ENCODE measurements at regions not wholly inside any gene's neighbourhood (a gene's known extent, or its start where the extent isn't known, plus 50 kb on each side); places are given as distances from the start of the nearest gene placed in this dataset.

- FAIRE-seq = no peak
Measured at GRCh38 chr4:149931431-149931830, 115.8 kb upstream of the IQCM start.

DNA sequence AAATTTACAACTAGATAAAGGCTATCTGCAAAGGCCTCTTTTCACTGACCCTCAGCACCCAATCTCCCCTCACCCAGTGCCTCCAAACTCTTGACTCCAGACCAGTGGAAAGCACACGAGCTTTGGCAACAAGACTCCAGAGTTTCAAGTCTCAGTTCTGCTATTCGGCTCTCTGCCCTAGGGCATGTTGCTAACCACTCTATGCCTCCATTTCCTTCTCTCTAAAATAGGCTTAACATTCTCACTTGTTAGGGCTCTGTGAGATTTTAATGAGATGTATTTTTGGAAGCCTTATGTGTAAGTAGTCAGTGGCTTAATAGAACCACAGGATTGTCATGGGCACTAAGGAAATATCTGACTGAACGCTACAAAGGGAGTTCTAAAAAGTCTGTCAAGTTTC, 116.5 kb upstream of the IQCM start:
- FAIRE-seq = no peak

GRCh38 chr4:149933120-149933519, 117.5 kb upstream of the IQCM start:
- no peak for FAIRE-seq

DNA sequence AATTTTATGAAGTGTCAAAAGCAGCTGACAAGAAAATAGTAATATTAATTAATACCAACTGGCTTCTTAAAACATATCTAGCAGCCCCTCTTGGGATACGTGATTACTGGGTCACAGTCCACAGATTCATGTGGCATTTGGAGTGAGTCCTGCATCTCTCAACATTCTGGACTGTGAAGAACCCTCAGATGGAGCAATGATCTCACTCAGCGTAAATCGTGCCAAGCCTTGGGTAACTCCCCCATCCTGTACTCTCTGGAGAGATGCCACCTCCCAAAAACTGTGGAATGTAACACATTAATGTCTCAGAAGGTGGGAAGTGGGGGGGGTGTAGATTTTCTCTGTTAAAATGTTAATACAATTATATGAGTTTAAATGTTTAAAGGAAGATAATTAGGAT, 118.2 kb upstream of the IQCM start:
- FAIRE-seq = no peak

- FAIRE-seq = no peak
Measured at GRCh38 chr4:149949381-149949780, 128.9 kb upstream of the DCLK2 start.

DNA sequence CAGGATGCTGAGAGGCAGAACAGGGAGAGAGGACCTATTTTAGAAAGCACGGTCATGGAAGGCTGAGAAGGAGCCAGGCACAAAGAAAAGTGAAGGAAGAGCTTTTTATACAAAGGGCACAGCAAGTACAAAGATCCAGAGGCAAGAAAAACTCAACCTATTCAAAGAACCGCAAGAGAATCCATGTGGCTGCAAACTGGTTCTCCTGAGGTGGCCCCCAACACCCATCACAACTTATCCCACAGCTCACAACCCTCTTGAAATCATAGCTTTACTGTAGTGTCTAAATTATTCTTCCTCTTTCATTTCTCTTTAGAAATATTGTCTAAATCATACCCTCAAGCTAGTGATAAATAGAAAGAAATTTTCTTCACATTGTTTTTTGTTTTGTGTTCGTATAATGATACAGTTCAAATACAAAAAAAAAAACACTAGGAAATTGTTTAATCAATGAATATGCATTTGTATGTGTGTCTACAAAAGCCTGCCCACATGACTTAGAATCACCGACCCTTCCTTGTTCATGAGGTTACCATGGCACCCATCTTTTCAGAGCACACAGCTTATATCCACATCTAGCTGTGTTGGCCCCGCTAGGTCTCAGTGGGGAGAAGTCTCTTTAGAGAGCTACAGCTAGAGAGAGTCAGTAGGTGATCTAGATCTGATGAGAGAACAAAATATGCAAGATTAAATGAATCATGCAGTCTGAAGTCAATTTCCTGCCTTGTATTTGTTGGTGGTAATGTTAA, 126.9 kb upstream of the DCLK2 start:
- no peak for FAIRE-seq

- FAIRE-seq = no peak
Measured at GRCh38 chr4:149952101-149952500, 126.1 kb upstream of the DCLK2 start.

- FAIRE-seq = no peak
Measured at GRCh38 chr4:149952716-149953115, 125.5 kb upstream of the DCLK2 start.

DNA sequence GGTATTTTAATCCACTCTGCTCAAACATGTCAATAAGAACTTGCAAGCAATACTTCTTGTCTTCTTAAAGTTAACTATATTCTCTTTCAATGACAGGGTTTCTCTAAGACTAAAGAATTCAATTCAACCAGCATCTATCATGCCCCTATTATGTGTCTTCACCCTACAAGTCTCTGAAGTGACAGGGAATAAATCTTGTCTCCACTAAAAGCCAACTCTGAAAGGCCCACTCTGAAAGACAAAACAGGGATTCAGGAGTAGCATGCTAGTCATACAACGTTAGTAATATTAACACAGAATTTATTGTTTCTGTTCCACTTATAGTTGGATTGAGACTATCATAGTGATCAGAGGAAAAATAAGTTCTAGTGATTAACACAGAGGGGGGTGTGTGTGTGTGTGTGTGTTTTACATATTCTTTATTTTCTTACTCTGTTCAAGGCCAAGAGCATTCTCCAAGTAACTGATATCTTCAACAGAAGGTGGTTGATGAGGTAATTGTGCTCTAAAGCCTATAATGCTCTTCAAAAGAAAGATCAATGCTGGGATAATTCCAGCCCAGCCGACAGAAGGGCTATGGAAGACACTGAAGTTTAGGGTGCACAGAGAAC, 122.4 kb upstream of the DCLK2 start:
- FAIRE-seq = no peak

- FAIRE-seq = no peak
Measured at GRCh38 chr4:149956678-149957077, 121.6 kb upstream of the DCLK2 start.

DNA sequence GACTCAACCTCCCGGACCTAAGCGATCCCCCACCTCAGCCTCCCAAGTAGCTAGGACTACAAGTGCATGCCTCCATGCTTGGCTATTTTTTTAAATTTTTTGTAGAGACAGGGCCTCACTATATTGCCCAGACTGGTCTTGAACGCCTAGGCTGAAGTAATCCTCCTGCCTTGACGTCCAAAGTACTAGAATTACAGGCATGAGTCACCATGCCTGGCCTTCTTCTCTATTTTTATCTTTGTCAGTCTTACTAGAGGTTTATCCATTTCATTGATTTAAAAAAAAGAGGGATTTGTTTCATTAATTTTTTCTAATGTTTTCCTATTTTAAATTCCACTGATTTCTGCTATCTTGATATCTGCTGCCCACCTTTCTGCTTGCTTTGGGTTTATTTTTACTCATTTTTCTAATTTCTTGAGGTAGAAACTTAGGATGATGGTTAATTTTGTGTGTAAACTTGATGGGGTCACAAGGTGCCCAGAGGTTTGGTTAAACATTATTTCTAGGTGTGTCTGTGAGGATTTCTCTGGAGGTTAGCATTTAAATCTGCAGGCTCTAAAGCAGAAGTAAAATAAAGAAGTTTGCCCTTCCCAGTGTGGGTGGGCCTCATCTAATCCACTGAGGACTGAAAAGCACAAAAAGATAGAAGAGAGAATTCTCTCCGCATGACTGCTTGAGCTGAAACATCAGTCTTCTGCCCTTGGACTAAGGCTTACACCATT, 116.2 kb upstream of the DCLK2 start:
- no peak for FAIRE-seq

GRCh38 chr4:149964001-149964796, 114.0 kb upstream of the DCLK2 start:
- FAIRE-seq = no peak

GRCh38 chr4:149965206-149965605, 113.0 kb upstream of the DCLK2 start:
- FAIRE-seq = no peak

DNA sequence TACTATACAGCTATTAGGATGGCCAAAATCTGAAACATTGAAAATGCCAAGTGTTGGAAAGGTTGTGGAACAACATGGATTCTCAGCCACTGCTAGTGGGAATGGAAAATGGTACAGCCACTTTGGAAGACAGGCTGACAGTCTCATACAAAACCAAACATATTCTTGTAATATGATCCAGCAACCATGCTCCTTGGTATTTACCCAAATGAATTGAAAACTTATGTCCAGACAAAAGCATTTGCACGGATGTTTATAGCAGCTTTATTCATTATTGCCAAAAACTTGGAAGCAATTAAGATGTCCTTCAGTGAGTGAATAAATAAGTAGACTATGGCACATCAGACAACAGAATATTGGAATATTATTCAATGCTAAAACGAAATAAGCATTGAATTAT, 105.8 kb upstream of the DCLK2 start:
- FAIRE-seq = no peak

DNA sequence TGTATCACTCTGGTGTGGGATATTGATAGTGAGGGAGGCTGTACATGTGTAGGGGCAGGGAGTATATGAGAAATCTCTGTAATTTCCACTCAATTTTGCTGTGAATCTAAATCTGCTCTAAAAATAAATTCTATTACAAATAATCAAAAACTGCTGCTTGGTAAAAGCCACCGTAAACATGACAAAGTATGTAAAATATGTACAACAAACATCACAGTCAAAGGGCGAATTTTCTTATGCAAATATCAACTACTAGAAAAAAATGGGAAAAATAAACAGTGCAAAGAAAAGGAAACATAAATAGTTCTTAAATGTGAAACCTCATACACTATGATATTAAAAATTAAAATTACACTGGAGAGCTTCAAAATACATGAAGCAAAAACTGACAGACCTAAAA, 105.1 kb upstream of the DCLK2 start:
- no peak for FAIRE-seq

- FAIRE-seq = no peak
Measured at GRCh38 chr4:149975172-149975571, 103.1 kb upstream of the DCLK2 start.

- FAIRE-seq = no peak
Measured at GRCh38 chr4:149980121-149980682, 98.0 kb upstream of the DCLK2 start.

DNA sequence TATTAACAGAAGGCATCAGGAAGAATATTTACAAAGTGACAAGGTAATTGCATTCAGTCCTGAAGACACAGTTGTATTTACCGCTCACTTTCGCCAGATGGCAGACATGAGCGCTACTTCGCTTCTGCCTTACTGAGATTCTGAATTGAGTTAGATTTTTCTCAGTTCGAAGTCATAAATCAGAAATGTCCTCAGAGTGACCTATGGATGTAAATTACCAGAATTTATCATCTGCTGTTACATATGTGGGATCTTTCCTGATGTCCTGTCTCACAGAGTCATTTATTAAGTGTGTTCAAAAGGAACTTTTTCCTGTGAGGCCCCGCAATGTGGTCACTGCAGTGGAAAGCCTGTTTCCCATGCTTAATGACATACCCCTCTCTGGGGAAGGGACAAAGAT, 97.3 kb upstream of the DCLK2 start:
- FAIRE-seq = peak; percentile 91

GRCh38 chr4:149983401-149983800, 94.8 kb upstream of the DCLK2 start:
- FAIRE-seq = no peak

DNA sequence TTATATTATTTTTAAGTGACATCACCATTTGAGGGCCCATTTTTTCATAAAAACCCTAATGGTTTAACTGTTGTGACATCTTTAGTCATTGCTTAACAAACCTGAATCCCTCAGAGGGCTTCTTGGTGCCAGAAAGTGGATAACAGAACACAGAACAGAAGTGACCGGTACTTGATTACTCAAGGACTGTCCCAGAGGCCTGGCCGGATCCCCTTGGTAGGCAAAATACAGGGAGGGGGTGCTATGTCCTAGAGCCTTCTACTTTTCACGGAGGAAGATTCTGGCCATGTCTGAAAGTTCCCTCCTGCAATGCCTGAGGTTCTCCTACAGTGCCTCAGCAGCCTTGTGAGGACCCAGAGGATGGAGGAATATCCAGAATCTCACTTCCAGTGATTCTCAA, 94.3 kb upstream of the DCLK2 start:
- FAIRE-seq = no peak

- no peak for FAIRE-seq
Measured at GRCh38 chr4:149985981-149986380, 92.3 kb upstream of the DCLK2 start.

- FAIRE-seq = no peak
Measured at GRCh38 chr4:149986917-149987316, 91.3 kb upstream of the DCLK2 start.

All from islet of Langerhans (tissue), 1 donor.